Liver (tissue), 3 donors: ENCODE measurements at regions not wholly inside any gene's neighbourhood (a gene's known extent, or its start where the extent isn't known, plus 50 kb on each side); places are given as distances from the start of the nearest gene placed in this dataset.

Source experiments
- CTCF ChIP-seq: fragments of 150-350 bp; IDR thresholded peaks from 2 replicates; pipeline ENCODE4 v1.5.1; 2017; ENCODE audit warnings: improper control_type of control experiment, low read depth, low read length; ENCODE audit not compliant: missing input control
- EGR1 ChIP-seq, 2 donors: IDR thresholded peaks; 2 replicates each; pipeline ENCODE4 v1.6.1; 2016 to 2018; ENCODE audit warnings: antibody characterized with exemption in 2 of 2, low read depth in 2 of 2
- GABPA ChIP-seq, 2 donors: IDR thresholded peaks in 1 of 2; conservative IDR thresholded peaks in 1 of 2; 2 replicates each; pipeline ENCODE4 v1.6.1; 2016; ENCODE audit warnings: antibody characterized with exemption in 2 of 2, mild to moderate bottlenecking in 1 of 2, moderate library complexity in 1 of 2
- MAX ChIP-seq: IDR thresholded peaks from 2 replicates; pipeline ENCODE4 v1.6.1; 2016; ENCODE audit warnings: antibody characterized with exemption
- NR2F2 ChIP-seq: IDR thresholded peaks from 2 replicates; pipeline ENCODE4 v1.6.1; 2016; ENCODE audit warnings: antibody characterized with exemption
- RAD21 ChIP-seq, 2 donors: IDR thresholded peaks; 2 replicates each; pipeline ENCODE4 v1.6.1; 2016; ENCODE audit warnings: antibody characterized with exemption in 2 of 2, mild to moderate bottlenecking in 2 of 2
- YY1 ChIP-seq: IDR thresholded peaks from 2 replicates; pipeline ENCODE4 v1.6.1; 2016; ENCODE audit warnings: antibody characterized with exemption, mild to moderate bottlenecking
- ZBTB33 ChIP-seq: IDR thresholded peaks from 2 replicates; pipeline ENCODE4 v1.6.1; 2016; ENCODE audit warnings: antibody characterized with exemption
- donor health status: healthy.
- donor health status: healthy.

- no peak for TF ChIP-seq CTCF
- no peak for TF ChIP-seq GABPA (IDR thresholded peaks at IDR 0.05 in 1 of 2, conservative IDR thresholded peaks at IDR 0.05 in 1 of 2)
- no peak for TF ChIP-seq RAD21 (IDR thresholded peaks at IDR 0.05)
- TF ChIP-seq NR2F2: no peak
- no peak for TF ChIP-seq EGR1 (IDR thresholded peaks at IDR 0.05; ENCODE audit: low read depth in 2 of 2)
- no peak for TF ChIP-seq MAX
- TF ChIP-seq YY1: no peak
- TF ChIP-seq ZBTB33: no peak
Measured at GRCh38 chr4:35534962-35535361, 709.4 kb downstream of the ARAP2 start.
